HG02759 (cell line): ENCODE measurements at regions not wholly inside any gene's neighbourhood (a gene's known extent, or its start where the extent isn't known, plus 50 kb on each side); places are given as distances from the start of the nearest gene placed in this dataset.

Experiments used
- ATAC-seq: cut with Tn5 transposase; IDR thresholded peaks from one replicate; pipeline ENCODE4 v1.9.1; 2021; ENCODE audit warnings: mild to moderate bottlenecking, moderate library complexity; ENCODE audit not compliant: unreplicated experiment

- no peak for ATAC-seq
These were observed 57.3 kb downstream of the KCNA4 start for GRCh38 chr11:29959488-29959887.

DNA sequence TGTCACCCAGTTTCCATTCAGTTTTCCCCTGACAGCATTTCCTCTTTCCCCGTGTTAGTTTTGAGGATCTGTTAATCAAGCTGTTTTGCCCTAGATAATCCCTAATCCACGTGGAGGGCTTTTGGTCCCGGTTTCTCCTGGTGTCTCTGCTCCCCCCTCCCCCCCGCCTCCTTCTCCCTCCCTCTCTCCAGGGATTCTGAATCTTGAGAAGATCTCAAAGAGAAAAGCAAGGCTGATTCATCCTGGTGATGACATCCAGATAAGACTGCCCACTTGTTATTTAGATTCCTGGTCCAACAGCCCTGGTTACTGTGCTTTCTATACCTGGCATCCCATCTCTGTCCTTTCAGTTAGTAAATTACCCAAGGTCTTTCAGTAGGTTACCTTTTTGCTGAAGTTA is 59.4 kb downstream of the KCNA4 start:
- ATAC-seq, result no peak

DNA sequence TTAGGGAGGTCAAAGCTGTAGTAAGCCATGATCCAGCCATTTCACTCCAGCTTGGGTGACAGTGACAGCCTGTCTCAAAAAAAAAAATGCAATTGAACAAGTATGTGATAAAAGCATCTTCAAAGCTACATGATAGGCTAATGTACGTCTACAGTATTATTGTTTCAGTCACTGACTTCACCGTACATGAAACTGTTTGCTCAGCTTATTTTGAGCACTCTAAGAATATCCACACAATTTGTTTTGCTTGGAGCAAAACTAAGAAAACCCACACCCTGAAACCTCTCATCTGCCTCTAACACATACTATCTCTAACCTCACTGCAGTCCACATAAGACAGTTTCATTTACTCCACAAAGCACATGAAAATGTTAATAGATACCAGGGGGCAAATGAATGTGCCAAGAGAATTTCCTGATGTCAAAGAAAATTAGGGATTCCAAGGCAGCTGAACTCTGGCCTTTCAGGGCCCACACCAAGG is 60.7 kb downstream of the KCNA4 start:
- ATAC-seq, result no peak

DNA sequence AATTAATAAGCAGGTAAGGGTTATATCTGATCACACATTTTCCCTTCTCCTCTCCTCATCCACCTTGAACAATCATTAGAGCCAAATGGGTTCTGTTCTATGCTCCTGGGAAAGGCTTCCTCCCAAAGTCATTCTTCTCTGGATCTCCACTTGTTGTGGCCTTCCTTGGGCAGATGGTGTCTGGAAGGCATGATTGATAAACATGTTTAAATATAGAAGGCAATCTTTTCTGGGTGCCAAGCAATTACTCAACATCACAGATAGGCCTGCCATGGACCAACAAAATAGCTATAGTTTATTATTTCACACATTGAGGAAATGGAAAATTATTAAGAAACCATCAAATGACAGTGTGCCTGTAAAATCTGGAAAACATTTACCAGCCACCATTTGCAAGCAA is 73.5 kb downstream of the KCNA4 start:
- ATAC-seq, result no peak

DNA sequence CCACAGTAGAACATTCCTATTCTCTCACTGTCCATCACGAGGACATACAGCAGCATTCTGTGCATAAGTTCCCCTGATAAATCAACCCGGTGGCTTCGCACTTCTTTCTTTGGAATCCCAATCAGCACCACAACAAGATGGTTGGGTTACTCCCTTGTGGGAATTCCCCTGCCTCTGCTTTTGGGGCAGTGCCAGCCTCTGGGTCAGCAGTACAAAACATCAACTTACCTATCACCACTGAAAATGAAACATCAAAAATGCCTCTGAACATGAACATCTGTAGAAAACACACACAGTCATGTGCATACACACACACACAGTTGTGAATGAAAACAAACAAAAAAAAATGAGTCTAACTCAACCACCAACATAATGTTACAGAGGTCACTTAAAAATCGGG is 79.3 kb downstream of the KCNA4 start:
- no peak for ATAC-seq

GRCh38 chr11:29934115-29934638 is 82.7 kb downstream of the KCNA4 start:
- no peak for ATAC-seq

DNA sequence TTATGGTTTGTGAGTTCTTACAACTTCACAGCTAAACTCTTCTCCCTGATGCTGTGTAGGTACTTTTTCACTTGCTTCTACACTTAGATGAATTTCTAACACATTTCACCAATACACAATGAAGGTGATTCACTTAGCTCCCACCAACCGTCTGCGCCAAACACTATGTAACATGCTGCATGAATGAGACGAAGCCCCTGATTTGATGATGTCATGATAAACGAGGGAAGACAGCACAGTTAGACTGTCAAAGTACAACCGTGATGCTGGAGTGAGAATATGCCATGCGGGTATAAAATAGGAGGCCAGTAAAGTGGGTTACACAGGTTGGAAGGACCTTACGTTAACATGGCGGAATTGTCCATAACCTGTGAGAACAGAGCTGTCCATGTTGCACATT is 100.8 kb downstream of the KCNA4 start:
- no peak for ATAC-seq

GRCh38 chr11:29914203-29914930 is 102.5 kb downstream of the KCNA4 start:
- ATAC-seq, result no peak

- no peak for ATAC-seq
These were observed 103.5 kb downstream of the KCNA4 start for GRCh38 chr11:29913352-29913751.

DNA sequence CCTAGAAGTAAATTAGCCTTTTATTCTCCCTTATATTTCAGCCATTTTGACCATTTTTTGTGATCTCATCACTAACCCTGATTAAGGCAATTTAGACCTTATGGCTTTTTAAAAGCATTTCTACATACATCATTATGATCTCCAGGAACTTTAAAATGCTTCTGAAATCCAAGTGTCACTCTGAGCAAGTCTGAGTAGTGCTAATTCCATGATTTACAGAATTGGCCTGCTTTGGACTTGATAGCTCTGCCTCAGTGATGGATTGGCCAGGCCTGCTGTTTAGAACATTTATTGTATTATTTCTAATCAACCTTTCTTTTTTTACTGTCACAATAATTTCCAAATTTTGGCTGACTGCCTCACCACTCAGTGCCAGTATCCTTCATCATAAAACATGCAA is 116.4 kb downstream of the KCNA4 start:
- no peak for ATAC-seq

DNA sequence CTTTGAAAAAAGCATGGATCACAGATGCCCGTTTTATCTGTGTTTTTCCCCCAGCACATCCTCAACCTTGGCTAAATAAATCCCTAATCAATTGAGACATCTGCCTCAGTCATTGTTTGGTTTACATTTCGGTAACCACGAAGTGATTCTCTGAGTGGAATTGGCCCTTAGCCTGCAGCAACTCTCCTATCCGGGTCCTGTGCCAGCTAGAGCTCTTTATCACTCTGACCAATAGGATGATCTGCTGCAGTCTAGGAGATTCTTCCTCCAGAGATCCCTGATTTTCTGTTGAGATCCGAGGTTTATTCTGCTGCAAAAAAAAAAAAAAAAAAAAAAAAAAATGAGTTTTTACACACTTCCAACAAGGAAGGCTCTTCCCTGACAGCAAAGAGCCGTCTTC is 137.3 kb downstream of the KCNA4 start:
- ATAC-seq, result no peak

DNA sequence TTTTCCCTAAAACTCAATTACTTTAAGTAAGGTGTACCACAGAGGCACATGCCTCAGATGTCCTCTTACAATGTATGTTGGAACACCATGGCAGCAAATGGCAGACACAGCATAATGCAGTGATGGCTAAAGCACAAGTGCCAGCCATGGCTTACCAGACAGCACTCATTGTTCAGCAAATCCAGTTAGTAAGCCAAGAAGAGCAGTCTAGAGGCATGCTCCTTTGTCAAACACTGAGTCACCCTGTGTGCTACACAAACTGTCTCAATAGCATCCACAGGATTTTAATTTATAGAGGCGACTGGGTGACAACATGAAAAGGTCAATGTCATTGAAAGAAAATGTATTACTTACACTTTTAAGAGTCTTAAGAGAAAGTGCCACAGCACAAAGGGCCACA is 140.6 kb downstream of the KCNA4 start:
- no peak for ATAC-seq

DNA sequence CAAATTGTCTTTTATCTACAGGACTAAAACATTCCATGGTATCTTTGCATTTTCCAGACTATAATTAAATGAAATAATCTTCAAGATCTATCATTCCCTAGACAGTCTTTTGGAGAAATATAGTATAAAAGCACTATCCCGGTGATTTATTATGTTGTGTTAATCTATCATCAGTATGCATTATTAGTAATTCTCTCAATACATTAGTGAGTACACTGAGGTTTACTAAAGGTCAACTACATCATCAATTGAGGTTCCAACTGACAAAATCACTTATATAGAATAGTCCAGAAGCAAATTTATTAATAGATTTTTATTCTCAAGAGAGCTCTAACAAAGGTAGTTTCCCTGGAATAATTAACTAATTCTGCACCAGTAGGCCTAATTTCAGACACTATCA is 169.6 kb downstream of the KCNA4 start:
- ATAC-seq, result no peak

GRCh38 chr11:29844701-29845379 is 172.0 kb downstream of the KCNA4 start:
- no peak for ATAC-seq

DNA sequence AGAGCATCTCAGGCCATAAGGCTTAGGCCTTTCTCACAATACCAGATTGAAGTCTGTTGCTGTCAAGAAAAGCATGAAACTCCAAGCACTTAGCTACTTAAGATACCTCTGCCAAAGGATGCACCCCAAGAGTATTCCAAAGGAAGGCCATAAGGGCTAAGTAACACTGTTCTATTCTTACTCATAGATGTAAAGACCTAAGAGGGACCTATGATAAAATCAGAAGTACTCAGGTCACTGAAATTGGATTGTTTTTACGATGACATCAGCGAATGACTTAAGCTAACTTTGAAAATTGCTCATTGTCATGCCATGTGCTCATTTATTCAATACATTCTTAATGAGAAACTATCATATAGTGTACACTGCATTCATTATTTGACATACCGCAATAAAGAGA is 172.8 kb downstream of the KCNA4 start:
- no peak for ATAC-seq

GRCh38 chr11:29842061-29842460 is 174.8 kb downstream of the KCNA4 start:
- no peak for ATAC-seq

DNA sequence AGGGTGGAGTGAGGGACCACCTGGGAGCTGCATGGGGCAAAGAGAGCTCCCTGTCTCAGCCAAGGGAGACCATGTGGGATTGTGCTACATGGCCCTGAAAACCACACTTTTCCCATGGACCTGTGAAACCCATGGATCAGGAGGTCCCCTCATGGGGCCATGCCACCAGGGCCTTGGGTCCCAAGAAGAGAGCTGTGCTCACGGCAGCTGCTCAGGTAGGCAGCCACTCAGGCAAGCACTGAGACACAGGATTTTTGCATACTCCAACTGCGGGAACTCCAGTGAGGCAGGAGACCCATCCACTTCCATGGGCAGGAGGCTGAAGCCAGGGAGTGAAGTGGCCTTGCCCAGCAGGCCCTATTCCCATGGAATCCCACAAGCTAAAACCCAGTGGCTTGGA is 190.0 kb downstream of the KCNA4 start:
- no peak for ATAC-seq

- ATAC-seq, result no peak
These were observed 200.5 kb downstream of the KCNA4 start for GRCh38 chr11:29816359-29816758.

- ATAC-seq, result no peak
These were observed 207.7 kb downstream of the KCNA4 start for GRCh38 chr11:29809121-29809520.

- no peak for ATAC-seq
These were observed 214.3 kb downstream of the KCNA4 start for GRCh38 chr11:29802522-29802921.

GRCh38 chr11:29801561-29801960 is 215.3 kb downstream of the KCNA4 start:
- no peak for ATAC-seq

GRCh38 chr11:29786092-29786491 is 230.7 kb downstream of the KCNA4 start:
- no peak for ATAC-seq
